ENCODE measurements at regions not wholly inside any gene's neighbourhood (a gene's known extent, or its start where the extent isn't known, plus 50 kb on each side); places are given as distances from the start of the nearest gene placed in this dataset.

GRCh38 chr2:158011055-158011771 is 90.5 kb upstream of the UPP2 start:
- Histone ChIP-seq H3K4me1 (ENCODE audit: control insufficient read depth in 2 of 2, insufficient read depth in 2 of 2, low read length in 2 of 2) (peaks cover 0 to 8% of the 10 kb centered on the region in 2 donors), H3K4me3 (ENCODE audit: low read length in 2 of 2) (no peak overlapping the region), H3K9me3 (ENCODE audit: control insufficient read depth in 2 of 2, insufficient read depth in 1 of 2, low read length in 1 of 2) (no peaks in the 10 kb centered on the region), H3K36me3 (ENCODE audit: control insufficient read depth in 2 of 2, insufficient read depth in 2 of 2, low read length in 1 of 2) (no peaks in the 10 kb centered on the region), H3K27me3 (ENCODE audit: control insufficient read depth in 2 of 2, insufficient read depth in 1 of 2, low read length in 1 of 2) (no peaks in the 10 kb centered on the region), H3K27ac (ENCODE audit: low read depth in 1 of 2, low read length in 1 of 2) (no peak overlapping the region)
- DNase-seq (ENCODE audit: low read depth in 6 of 9, low spot score in 9 of 9): no peak
- WGBS: 96% methylated on average over 5 of the region's 5 CpGs

GRCh38 chr2:158009399-158009798 is 92.3 kb upstream of the UPP2 start:
- Histone ChIP-seq H3K27ac (ENCODE audit: low read depth in 1 of 2, low read length in 1 of 2) (no peak overlapping the region), H3K36me3 (ENCODE audit: control insufficient read depth in 2 of 2, insufficient read depth in 2 of 2, low read length in 1 of 2) (no peaks in the 10 kb centered on the region), H3K4me3 (ENCODE audit: low read length in 2 of 2) (no peak overlapping the region), H3K4me1 (ENCODE audit: control insufficient read depth in 2 of 2, insufficient read depth in 2 of 2, low read length in 2 of 2) (peaks cover 0 to 8% of the 10 kb centered on the region in 2 donors), H3K27me3 (ENCODE audit: control insufficient read depth in 2 of 2, insufficient read depth in 1 of 2, low read length in 1 of 2) (no peaks in the 10 kb centered on the region), H3K9me3 (ENCODE audit: control insufficient read depth in 2 of 2, insufficient read depth in 1 of 2, low read length in 1 of 2) (peaks cover 0 to 3% of the 10 kb centered on the region in 2 donors)
- no peak for DNase-seq (ENCODE audit: low read depth in 6 of 9, low spot score in 9 of 9)
- WGBS: 40% methylated on average over 4 of the region's 4 CpGs

DNA sequence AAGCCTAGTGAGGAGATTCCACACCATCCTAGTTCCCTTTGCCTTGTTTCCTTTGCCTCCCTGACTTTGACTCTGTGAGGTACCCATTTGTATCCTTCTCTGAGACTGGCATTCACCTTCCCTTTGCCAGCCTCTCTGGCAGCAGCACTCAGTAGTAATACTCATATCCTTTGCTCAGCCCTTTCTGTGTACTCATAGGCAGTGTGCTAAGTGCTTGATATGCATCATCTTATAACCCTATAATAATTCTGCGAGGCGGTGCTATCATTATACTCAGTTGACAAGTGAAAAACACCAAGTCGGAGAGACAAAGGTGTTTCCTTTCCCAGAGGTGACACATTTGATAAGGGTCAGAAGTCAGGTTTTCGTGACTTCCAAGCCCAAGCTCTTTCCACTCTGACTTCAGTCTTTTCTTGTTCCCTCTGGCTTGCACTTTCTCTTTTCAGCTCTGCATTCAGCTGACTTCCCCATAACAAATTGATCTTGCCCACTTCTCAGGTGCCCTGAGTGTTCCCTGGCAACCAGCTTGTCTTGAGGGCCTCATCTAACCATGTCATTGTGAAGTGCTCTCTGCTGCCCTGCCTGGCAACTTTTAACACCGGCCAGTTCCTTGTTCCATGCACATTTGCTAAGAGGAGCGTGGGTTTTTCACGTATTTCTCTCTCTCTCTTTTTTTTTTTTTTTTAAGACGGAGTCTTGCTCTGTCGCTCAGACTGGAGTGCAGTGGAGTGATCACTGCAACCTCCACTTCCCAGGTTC is 94.5 kb upstream of the UPP2 start:
- 44% methylated on average over 9 of the region's 9 CpGs for WGBS
- Histone ChIP-seq H3K4me1 (ENCODE audit: control insufficient read depth in 2 of 2, insufficient read depth in 2 of 2, low read length in 2 of 2) (no peaks in the 10 kb centered on the region), H3K4me3 (ENCODE audit: low read length in 2 of 2) (no peak overlapping the region), H3K27me3 (ENCODE audit: control insufficient read depth in 2 of 2, insufficient read depth in 1 of 2, low read length in 1 of 2) (no peaks in the 10 kb centered on the region), H3K36me3 (ENCODE audit: control insufficient read depth in 2 of 2, insufficient read depth in 2 of 2, low read length in 1 of 2) (no peaks in the 10 kb centered on the region), H3K9me3 (ENCODE audit: control insufficient read depth in 2 of 2, insufficient read depth in 1 of 2, low read length in 1 of 2) (peaks cover 0 to 3% of the 10 kb centered on the region in 2 donors), H3K27ac (ENCODE audit: low read depth in 1 of 2, low read length in 1 of 2) (no peak overlapping the region)
- DNase-seq (ENCODE audit: low read depth in 6 of 9, low spot score in 9 of 9): peak in 2 of 9 donors; percentile 6 to 18

DNA sequence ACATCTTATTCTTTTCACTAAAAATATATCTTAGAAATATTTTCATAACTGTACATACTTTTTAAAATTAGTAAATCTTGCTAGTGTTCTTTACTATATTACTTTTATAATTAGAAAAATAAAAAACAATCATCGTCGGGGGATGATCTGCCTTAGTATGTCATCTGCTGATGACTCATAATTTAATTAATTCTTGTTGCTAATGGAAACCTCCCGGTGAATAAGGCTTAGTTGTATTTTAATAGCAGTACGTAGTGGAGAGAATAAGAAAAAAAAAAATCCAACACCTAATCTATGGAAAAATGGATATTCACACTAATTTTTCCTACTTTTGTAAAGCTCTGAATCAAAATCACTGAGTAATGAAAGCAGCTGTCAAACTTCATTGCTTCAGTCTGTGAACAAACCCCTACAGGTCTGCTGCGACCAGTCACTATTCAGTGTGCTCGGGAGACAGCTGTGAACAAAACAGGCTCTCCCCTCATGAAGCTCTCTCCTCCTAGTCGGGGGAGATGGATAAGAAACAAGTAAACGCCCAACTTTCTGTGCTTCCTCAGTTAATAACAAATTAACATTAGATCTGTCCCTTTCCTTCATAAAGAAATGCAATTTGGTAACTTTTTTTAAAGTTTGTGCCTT is 97.4 kb upstream of the UPP2 start:
- no peaks in the 10 kb centered on the region for H3K27me3 ChIP-seq (ENCODE audit: control insufficient read depth in 2 of 2, insufficient read depth in 1 of 2, low read length in 1 of 2)
- no peak for DNase-seq (ENCODE audit: low read depth in 6 of 9, low spot score in 9 of 9)
- no peak overlapping the region for H3K4me3 ChIP-seq (ENCODE audit: low read length in 2 of 2)
- WGBS: 95% methylated on average over 8 of the region's 8 CpGs
- no peak overlapping the region for H3K27ac ChIP-seq (ENCODE audit: low read depth in 1 of 2, low read length in 1 of 2)
- H3K36me3 ChIP-seq (ENCODE audit: control insufficient read depth in 2 of 2, insufficient read depth in 2 of 2, low read length in 1 of 2): no peaks in the 10 kb centered on the region
- H3K4me1 ChIP-seq (ENCODE audit: control insufficient read depth in 2 of 2, insufficient read depth in 2 of 2, low read length in 2 of 2): no peaks in the 10 kb centered on the region
- H3K9me3 ChIP-seq (ENCODE audit: control insufficient read depth in 2 of 2, insufficient read depth in 1 of 2, low read length in 1 of 2): peaks cover 0 to 3% of the 10 kb centered on the region in 2 donors

GRCh38 chr2:158002079-158002478 is 99.6 kb upstream of the UPP2 start:
- WGBS: 96% methylated on average over 4 of the region's 4 CpGs
- H3K36me3 ChIP-seq (ENCODE audit: control insufficient read depth in 2 of 2, insufficient read depth in 2 of 2, low read length in 1 of 2): no peaks in the 10 kb centered on the region
- H3K4me1 ChIP-seq (ENCODE audit: control insufficient read depth in 2 of 2, insufficient read depth in 2 of 2, low read length in 2 of 2): no peaks in the 10 kb centered on the region
- no peak overlapping the region for H3K27ac ChIP-seq (ENCODE audit: low read depth in 1 of 2, low read length in 1 of 2)
- peaks cover 0 to 3% of the 10 kb centered on the region in 2 donors for H3K9me3 ChIP-seq (ENCODE audit: control insufficient read depth in 2 of 2, insufficient read depth in 1 of 2, low read length in 1 of 2)
- H3K27me3 ChIP-seq (ENCODE audit: control insufficient read depth in 2 of 2, insufficient read depth in 1 of 2, low read length in 1 of 2): no peaks in the 10 kb centered on the region
- no peak overlapping the region for H3K4me3 ChIP-seq (ENCODE audit: low read length in 2 of 2)
- no peak for DNase-seq (ENCODE audit: low read depth in 6 of 9, low spot score in 9 of 9)

DNA sequence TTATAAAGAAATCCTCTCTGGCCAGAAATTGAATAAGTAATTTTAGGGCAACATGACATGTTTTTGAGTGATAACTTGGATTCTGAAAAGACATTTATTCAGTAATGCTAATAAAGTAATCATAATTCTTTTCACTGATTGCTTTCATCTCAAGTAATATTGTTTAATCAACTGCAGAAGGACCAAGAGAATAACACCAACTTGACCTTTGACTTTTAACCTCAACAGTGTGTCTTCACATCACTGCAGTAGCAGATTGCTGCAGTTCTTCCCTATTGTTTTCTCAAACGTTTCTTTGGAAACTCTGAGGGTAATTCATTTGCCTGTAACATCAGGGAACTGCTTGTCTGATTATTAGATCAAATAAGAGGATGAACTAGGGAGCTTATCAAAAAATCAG is 104.9 kb upstream of the UPP2 start:
- no peaks in the 10 kb centered on the region for H3K27me3 ChIP-seq (ENCODE audit: control insufficient read depth in 2 of 2, insufficient read depth in 1 of 2, low read length in 1 of 2)
- 91% methylated on average over 1 of the region's 1 CpG for WGBS
- H3K4me3 ChIP-seq (ENCODE audit: low read length in 2 of 2): no peak overlapping the region
- H3K4me1 ChIP-seq (ENCODE audit: control insufficient read depth in 2 of 2, insufficient read depth in 2 of 2, low read length in 2 of 2): no peaks in the 10 kb centered on the region
- H3K27ac ChIP-seq (ENCODE audit: low read depth in 1 of 2, low read length in 1 of 2): no peak overlapping the region
- no peak for DNase-seq (ENCODE audit: low read depth in 6 of 9, low spot score in 9 of 9)
- H3K36me3 ChIP-seq (ENCODE audit: control insufficient read depth in 2 of 2, insufficient read depth in 2 of 2, low read length in 1 of 2): no peaks in the 10 kb centered on the region
- H3K9me3 ChIP-seq (ENCODE audit: control insufficient read depth in 2 of 2, insufficient read depth in 1 of 2, low read length in 1 of 2): no peaks in the 10 kb centered on the region

- no peaks in the 10 kb centered on the region for H3K4me1 ChIP-seq (ENCODE audit: control insufficient read depth in 2 of 2, insufficient read depth in 2 of 2, low read length in 2 of 2)
- no peak for DNase-seq (ENCODE audit: low read depth in 6 of 9, low spot score in 9 of 9)
- H3K9me3 ChIP-seq (ENCODE audit: control insufficient read depth in 2 of 2, insufficient read depth in 1 of 2, low read length in 1 of 2): no peaks in the 10 kb centered on the region
- H3K27me3 ChIP-seq (ENCODE audit: control insufficient read depth in 2 of 2, insufficient read depth in 1 of 2, low read length in 1 of 2): no peaks in the 10 kb centered on the region
- WGBS: 97% methylated on average over 1 of the region's 1 CpG
- no peaks in the 10 kb centered on the region for H3K36me3 ChIP-seq (ENCODE audit: control insufficient read depth in 2 of 2, insufficient read depth in 2 of 2, low read length in 1 of 2)
- H3K27ac ChIP-seq (ENCODE audit: low read depth in 1 of 2, low read length in 1 of 2): no peak overlapping the region
- H3K4me3 ChIP-seq (ENCODE audit: low read length in 2 of 2): no peak overlapping the region
Measured at GRCh38 chr2:157995117-157995516, 106.6 kb upstream of the UPP2 start.

- Histone ChIP-seq H3K27me3 (ENCODE audit: control insufficient read depth in 2 of 2, insufficient read depth in 1 of 2, low read length in 1 of 2) (no peaks in the 10 kb centered on the region), H3K4me1 (ENCODE audit: control insufficient read depth in 2 of 2, insufficient read depth in 2 of 2, low read length in 2 of 2) (no peaks in the 10 kb centered on the region), H3K4me3 (ENCODE audit: low read length in 2 of 2) (no peak overlapping the region), H3K36me3 (ENCODE audit: control insufficient read depth in 2 of 2, insufficient read depth in 2 of 2, low read length in 1 of 2) (no peaks in the 10 kb centered on the region), H3K9me3 (ENCODE audit: control insufficient read depth in 2 of 2, insufficient read depth in 1 of 2, low read length in 1 of 2) (no peaks in the 10 kb centered on the region), H3K27ac (ENCODE audit: low read depth in 1 of 2, low read length in 1 of 2) (no peak overlapping the region)
- DNase-seq (ENCODE audit: low read depth in 6 of 9, low spot score in 9 of 9): no peak
- 69% methylated on average over 6 of the region's 6 CpGs for WGBS
Measured at GRCh38 chr2:157991932-157992331, 109.7 kb upstream of the UPP2 start.

- 76% methylated on average over 5 of the region's 5 CpGs for WGBS
Measured at GRCh38 chr2:157990173-157990572, 111.5 kb upstream of the UPP2 start.

More at GRCh38 chr2:157990173-157990572, 111.5 kb upstream of the UPP2 start:
- Histone ChIP-seq H3K9me3 (ENCODE audit: control insufficient read depth in 2 of 2, insufficient read depth in 1 of 2, low read length in 1 of 2) (no peaks in the 10 kb centered on the region), H3K27me3 (ENCODE audit: control insufficient read depth in 2 of 2, insufficient read depth in 1 of 2, low read length in 1 of 2) (no peaks in the 10 kb centered on the region), H3K27ac (ENCODE audit: low read depth in 1 of 2, low read length in 1 of 2) (no peak overlapping the region), H3K4me1 (ENCODE audit: control insufficient read depth in 2 of 2, insufficient read depth in 2 of 2, low read length in 2 of 2) (no peaks in the 10 kb centered on the region), H3K4me3 (ENCODE audit: low read length in 2 of 2) (no peak overlapping the region), H3K36me3 (ENCODE audit: control insufficient read depth in 2 of 2, insufficient read depth in 2 of 2, low read length in 1 of 2) (no peaks in the 10 kb centered on the region)
- DNase-seq (ENCODE audit: low read depth in 6 of 9, low spot score in 9 of 9): no peak

Measured in thymus (tissue), 11 donors.